GM12873 (cell line): ENCODE measurements at regions not wholly inside any gene's neighbourhood (a gene's known extent, or its start where the extent isn't known, plus 50 kb on each side); places are given as distances from the start of the nearest gene placed in this dataset.

ENCODE experiments used
- CTCF ChIP-seq: IDR thresholded peaks from 2 replicates; pipeline ENCODE4 v1.5.1; 2012; ENCODE audit warnings: low read depth, mild to moderate bottlenecking, moderate library complexity, low read length, control low read depth; ENCODE audit not compliant: insufficient read depth; ENCODE audit errors: missing control alignments

- no peak for TF ChIP-seq CTCF
Measured at GRCh38 chr17:34130544-34130943, 124.5 kb upstream of the CCL2 start.

- TF ChIP-seq CTCF = no peak
Measured at GRCh38 chr17:34131386-34131785, 123.7 kb upstream of the CCL2 start.

- no peak for TF ChIP-seq CTCF
Measured at GRCh38 chr17:34133350-34133749, 121.7 kb upstream of the CCL2 start.

- no peak for TF ChIP-seq CTCF
Measured at GRCh38 chr17:34135841-34136240, 119.2 kb upstream of the CCL2 start.

- no peak for TF ChIP-seq CTCF
Measured at GRCh38 chr17:34140006-34140405, 115.1 kb upstream of the CCL2 start.

- TF ChIP-seq CTCF = no peak
Measured at GRCh38 chr17:34141590-34141989, 113.5 kb upstream of the CCL2 start.

- no peak for TF ChIP-seq CTCF
Measured at GRCh38 chr17:34143430-34143829, 111.7 kb upstream of the CCL2 start.

GRCh38 chr17:34146440-34147043 is 108.5 kb upstream of the CCL2 start:
- peak; percentile 94 for TF ChIP-seq CTCF
